ENCODE measurements at regions not wholly inside any gene's neighbourhood (a gene's known extent, or its start where the extent isn't known, plus 50 kb on each side); places are given as distances from the start of the nearest gene placed in this dataset.

GRCh38 chr3:148460686-148461085 lies 237.0 kb upstream of the AGTR1 start:
- TF ChIP-seq POLR2A (IDR thresholded peaks at IDR 0.05; ENCODE audit: low read depth, low read length) (no peak), CTCF (conservative IDR thresholded peaks at IDR 0.05; ENCODE audit: low read depth, low read length) (no peak), CEBPB (IDR thresholded peaks at IDR 0.05; ENCODE audit: low read depth, low read length) (no peak), NFE2L2 (IDR thresholded peaks at IDR 0.05; ENCODE audit: low read depth, low read length) (no peak), RCOR1 (IDR thresholded peaks at IDR 0.05; ENCODE audit: insufficient replicate concordance, low read length) (no peak), USF2 (IDR thresholded peaks at IDR 0.05; ENCODE audit: low read depth, low read length) (no peak), MAZ (IDR thresholded peaks at IDR 0.05; ENCODE audit: borderline replicate concordance, low read depth, low read length) (no peak), SMC3 (IDR thresholded peaks at IDR 0.05; ENCODE audit: low read depth, low read length) (no peak), MAFK (IDR thresholded peaks at IDR 0.05; ENCODE audit: low read depth, low read length) (no peak), FOS (IDR thresholded peaks at IDR 0.05; ENCODE audit: low read depth, low read length) (no peak), BHLHE40 (IDR thresholded peaks at IDR 0.05; ENCODE audit: low read depth, low read length) (no peak), RAD21 (IDR thresholded peaks at IDR 0.05; ENCODE audit: low read length) (no peak), MXI1 (IDR thresholded peaks at IDR 0.05; ENCODE audit: borderline replicate concordance, low read depth, low read length) (no peak)

Data from IMR-90 (cell line).